ENCODE measurements at regions not wholly inside any gene's neighbourhood (a gene's known extent, or its start where the extent isn't known, plus 50 kb on each side); places are given as distances from the start of the nearest gene placed in this dataset.
A peak's percentile ranks its signal among the peaks of the same experiment; 100 is the strongest.

GRCh38 chr6:68559716-68560115 is 75.4 kb upstream of the ADGRB3 start:
- Histone ChIP-seq H3K9ac (ENCODE audit: insufficient read depth in 1 of 2, low read depth in 2 of 2, low read length in 2 of 2) (no peak overlapping the region), H3K36me3 (ENCODE audit: control insufficient read depth, insufficient read depth, low read length) (no peaks in the 10 kb centered on the region), H3K27ac (ENCODE audit: extremely low read depth, low read depth, low read length) (no peak overlapping the region), H3K9me1 (ENCODE audit: control insufficient read depth, insufficient read depth, low read length) (no peaks in the 10 kb centered on the region), H3K4me1 (replicated peaks in 1 of 2; ENCODE audit: control insufficient read depth in 2 of 2, insufficient read depth in 2 of 2, low read length in 2 of 2) (no peaks in the 10 kb centered on the region), H3K4me3 (no peak overlapping the region), H3K79me2 (ENCODE audit: control insufficient read depth, insufficient read depth, low read length) (no peaks in the 10 kb centered on the region), H3K4me2 (ENCODE audit: insufficient read depth, low read length) (no peak overlapping the region), H3K9me3 (replicated peaks; ENCODE audit: control insufficient read depth, insufficient read depth, low read depth, low read length) (no peaks in the 10 kb centered on the region), H3K27me3 (ENCODE audit: control insufficient read depth in 2 of 2, insufficient read depth in 2 of 2, low read length in 2 of 2) (no peaks in the 10 kb centered on the region), H4K20me1 (replicated peaks; ENCODE audit: control insufficient read depth, insufficient read depth, low read length) (no peaks in the 10 kb centered on the region), H2AFZ (ENCODE audit: low read depth, low read length) (peak overlapping the region; percentile 53)
- intact Hi-C loops (cut with micrococcal nuclease), result loop anchor here (5.0 kb wide), 2 partner anchors 218 to 408 kb away; no protein-coding TSS in a partner anchor
- in situ Hi-C loops (cut with MboI), result no loop called here
- CTCF ChIA-PET (ENCODE audit: low intra/inter-chr PET ratio), result no interaction called here
- FAIRE-seq, result peak; percentile 52
- POLR2A ChIA-PET, result no interaction called here
- TF ChIP-seq ELK1 (CRISPR knock-in tag; IDR thresholded peaks at IDR 0.05) (no peak), RFX1 (IDR thresholded peaks at IDR 0.05) (peak; percentile 34; the same call in 1 of the 2 replicates)
- BruUV-seq (replicated peaks), result no TSS peak
- peak in 1 of 4 experiments; percentile 25 for DNase-seq (ENCODE audit: extremely low read depth in 1 of 4, low spot score in 3 of 4)
- ATAC-seq, result peak; percentile 85
- 30% methylated on average over 5 of the region's 5 CpGs for WGBS (ENCODE audit: insufficient coverage, low coverage, missing lambda C conversion rate)

DNA sequence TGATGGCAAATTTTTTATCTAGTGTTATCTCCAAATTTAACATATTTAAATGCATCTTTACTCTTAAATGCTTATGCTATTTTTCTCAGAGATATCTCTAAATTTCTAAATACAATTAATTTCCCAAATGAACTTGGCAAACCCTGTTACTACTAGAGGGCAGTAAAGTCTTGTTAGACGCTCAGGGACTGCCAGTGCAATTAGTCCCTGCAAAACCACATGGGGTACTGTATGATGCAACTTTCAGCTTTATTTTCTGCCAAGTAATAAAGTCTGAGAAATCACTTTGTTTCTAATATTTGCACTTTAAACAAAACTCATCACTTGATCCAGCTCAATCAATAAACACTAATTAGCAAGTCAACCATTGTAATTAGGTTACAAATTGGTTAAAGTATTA is 76.0 kb upstream of the ADGRB3 start:
- ATAC-seq (peak; percentile 91), FAIRE-seq (no peak), DNase-seq (ENCODE audit: extremely low read depth in 1 of 4, low spot score in 3 of 4) (peak in 2 of 4 experiments; percentile 9 to 24)
- H3K27me3 ChIP-seq (ENCODE audit: control insufficient read depth in 2 of 2, insufficient read depth in 2 of 2, low read length in 2 of 2), result no peaks in the 10 kb centered on the region
- BruUV-seq (replicated peaks), result no TSS peak
- H3K4me1 ChIP-seq (replicated peaks in 1 of 2; ENCODE audit: control insufficient read depth in 2 of 2, insufficient read depth in 2 of 2, low read length in 2 of 2), result no peaks in the 10 kb centered on the region
- intact Hi-C loops (cut with micrococcal nuclease), result loop anchor here (5.0 kb wide), 2 partner anchors 218 to 408 kb away; no protein-coding TSS in a partner anchor
- H2AFZ ChIP-seq (ENCODE audit: low read depth, low read length), result peak overlapping the region; percentile 53; the same call in 1 of the 2 replicates
- WGBS (ENCODE audit: insufficient coverage, low coverage, missing lambda C conversion rate), result 7% methylated on average over 1 of the region's 1 CpG
- no peak overlapping the region for H3K4me3 ChIP-seq
- in situ Hi-C loops (cut with MboI), result no loop called here
- H3K27ac ChIP-seq (ENCODE audit: extremely low read depth, low read depth, low read length), result no peak overlapping the region
- H3K36me3 ChIP-seq (ENCODE audit: control insufficient read depth, insufficient read depth, low read length), result no peaks in the 10 kb centered on the region
- CTCF ChIA-PET (ENCODE audit: low intra/inter-chr PET ratio), result no interaction called here
- H3K9ac ChIP-seq (ENCODE audit: insufficient read depth in 1 of 2, low read depth in 2 of 2, low read length in 2 of 2), result no peak overlapping the region
- H3K9me1 ChIP-seq (ENCODE audit: control insufficient read depth, insufficient read depth, low read length), result no peaks in the 10 kb centered on the region
- POLR2A ChIA-PET, result interaction anchor here (1.0 kb wide), 1 partner anchor 76 kb away, joined by 3 read pairs; the partner anchor contains the start of gene ADGRB3
- H3K79me2 ChIP-seq (ENCODE audit: control insufficient read depth, insufficient read depth, low read length), result no peaks in the 10 kb centered on the region
- H3K4me2 ChIP-seq (ENCODE audit: insufficient read depth, low read length), result no peak overlapping the region
- no peaks in the 10 kb centered on the region for H3K9me3 ChIP-seq (replicated peaks; ENCODE audit: control insufficient read depth, insufficient read depth, low read depth, low read length)
- no peaks in the 10 kb centered on the region for H4K20me1 ChIP-seq (replicated peaks; ENCODE audit: control insufficient read depth, insufficient read depth, low read length)
- TF ChIP-seq STAT6 (CRISPR knock-in tag; IDR thresholded peaks at IDR 0.05), result no peak
- TF ChIP-seq FIP1L1 (IDR thresholded peaks at IDR 0.05; ENCODE audit: low read depth, low read length, poor library complexity, severe bottlenecking), result no peak
- no peak for TF ChIP-seq PRMT5 (CRISPR knock-in tag; IDR thresholded peaks at IDR 0.05)
- TF ChIP-seq ZFP36 (IDR thresholded peaks at IDR 0.05; ENCODE audit: low read depth, low read length, partially characterized antibody), result no peak
- peak; percentile 89 for TF ChIP-seq ATF3 (IDR thresholded peaks at IDR 0.05)
- TF ChIP-seq ATF3 (CRISPR knock-in tag; conservative IDR thresholded peaks at IDR 0.05), result no peak
- peak; percentile 48; the same call in 1 of the 2 replicates for TF ChIP-seq JUND (IDR thresholded peaks at IDR 0.05; ENCODE audit: borderline replicate concordance, low read depth, low read length)
- TF ChIP-seq JUND (tag; IDR thresholded peaks at IDR 0.05; ENCODE audit: borderline replicate concordance, low read depth, low read length), result no peak
- TF ChIP-seq HDGF (IDR thresholded peaks at IDR 0.05), result no peak
- TF ChIP-seq MECOM (CRISPR knock-in tag; IDR thresholded peaks at IDR 0.05), result no peak
- no peak for TF ChIP-seq ZNF77 (CRISPR knock-in tag; IDR thresholded peaks at IDR 0.05)

All from K562 (cell line).